IPS-NIHi7 (cell line): ENCODE measurements at regions not wholly inside any gene's neighbourhood (a gene's known extent, or its start where the extent isn't known, plus 50 kb on each side); places are given as distances from the start of the nearest gene placed in this dataset.
"Not testable (repeated sequence)": the region's sequence is repeated elsewhere in the genome, so short reads cannot be mapped to it uniquely, and the experiment has no call there.

ENCODE experiments used
- DNase-seq: peaks from one replicate; pipeline ENCODE4 v3.0.0; 2012; ENCODE audit warnings: mixed read lengths; ENCODE audit errors: extremely low spot score

DNA sequence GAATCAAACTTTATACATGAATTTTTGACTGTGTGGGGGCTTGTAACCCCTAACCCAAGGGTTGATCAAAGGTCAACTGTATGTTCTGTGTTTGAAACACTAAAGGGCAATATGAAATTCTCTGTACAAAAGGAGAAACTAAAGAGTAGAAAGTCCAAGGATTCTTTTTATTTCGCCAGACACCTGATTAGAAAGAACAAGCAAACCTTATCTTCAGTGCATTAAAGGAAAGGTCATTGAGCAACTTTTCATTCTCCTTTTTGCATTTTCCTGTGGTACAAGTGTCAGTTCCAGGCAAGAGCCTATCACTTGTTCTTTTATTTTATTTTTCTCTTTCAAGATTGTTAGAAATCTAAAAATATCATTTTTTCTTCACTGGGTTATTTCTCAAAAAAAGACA lies 430.1 kb upstream of the EPHA3 start:
- no peak for DNase-seq

GRCh38 chr3:88678747-88679146 lies 428.7 kb upstream of the EPHA3 start:
- peak; percentile 25 for DNase-seq

GRCh38 chr3:88690287-88690686 lies 417.1 kb upstream of the EPHA3 start:
- no peak for DNase-seq

DNA sequence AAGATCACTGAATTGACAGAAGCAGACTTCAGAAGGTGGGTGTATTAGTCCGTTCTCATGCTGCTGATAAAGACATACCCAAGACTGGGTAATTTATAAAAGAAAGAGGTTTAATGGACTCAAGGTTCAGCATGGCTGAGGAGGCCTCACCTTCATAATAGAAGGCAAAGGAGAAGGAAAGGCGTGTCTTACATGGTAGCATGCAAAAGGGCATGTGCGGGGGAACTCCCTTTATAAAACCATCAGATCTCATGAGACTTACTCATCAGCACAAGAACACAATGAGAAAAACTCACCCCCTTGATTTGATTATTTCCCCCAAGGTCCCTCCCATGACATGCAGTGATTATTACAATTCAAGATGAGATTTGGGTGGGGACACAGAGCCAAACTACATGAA lies 416.3 kb upstream of the EPHA3 start:
- no peak for DNase-seq

DNA sequence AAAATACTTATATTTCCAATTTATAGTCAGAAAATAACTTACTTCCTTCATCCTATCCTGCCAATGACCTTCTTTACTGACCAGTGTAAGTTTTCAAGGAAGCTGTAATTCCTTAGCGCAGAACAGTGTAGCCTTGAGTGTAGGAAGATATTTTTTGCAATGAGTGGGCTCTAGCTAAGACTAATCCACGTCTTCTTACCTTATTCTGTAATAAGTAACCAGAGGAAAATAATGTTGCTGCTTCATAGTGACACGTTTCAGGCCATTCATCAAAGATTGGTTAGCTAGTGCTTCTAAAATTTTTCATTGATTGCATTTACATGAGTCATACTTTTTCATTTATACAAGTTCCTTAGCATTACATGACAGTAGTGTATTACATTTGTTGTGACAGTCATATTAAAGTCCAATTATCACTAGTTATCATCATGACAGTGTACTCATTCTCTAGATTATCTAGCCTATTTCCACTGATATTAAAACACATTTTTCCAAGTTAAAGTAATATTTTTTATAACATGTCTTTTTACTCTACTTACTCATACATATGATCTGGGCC lies 403.8 kb upstream of the EPHA3 start:
- no peak for DNase-seq

- DNase-seq: no peak
Measured at GRCh38 chr3:88704338-88704737, 403.1 kb upstream of the EPHA3 start.

- DNase-seq: no peak
Measured at GRCh38 chr3:88707837-88708236, 399.6 kb upstream of the EPHA3 start.

GRCh38 chr3:88712552-88712951 lies 394.9 kb upstream of the EPHA3 start:
- no peak for DNase-seq

GRCh38 chr3:88713233-88713691 lies 394.2 kb upstream of the EPHA3 start:
- no peak for DNase-seq

- DNase-seq: no peak
Measured at GRCh38 chr3:88725440-88726165, 381.8 kb upstream of the EPHA3 start.

DNA sequence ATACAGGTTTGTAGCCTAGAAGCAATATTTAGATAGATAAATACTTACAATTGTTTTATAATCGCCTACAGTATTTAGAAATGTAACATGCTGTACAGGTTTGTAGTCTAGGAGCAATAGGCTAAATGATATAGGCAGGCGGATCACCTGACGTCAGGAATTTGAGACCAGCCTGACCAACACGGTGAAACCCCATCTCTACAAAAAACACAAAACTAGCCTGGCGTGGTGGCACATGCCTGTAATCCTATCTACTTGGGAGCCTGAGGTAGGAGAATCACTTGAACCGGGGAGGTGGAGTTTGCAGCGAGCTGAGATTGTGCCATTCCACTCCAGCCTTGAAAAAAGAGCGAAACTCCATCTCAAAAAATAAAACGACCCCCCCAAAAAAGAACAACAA lies 375.2 kb upstream of the EPHA3 start:
- no peak for DNase-seq

DNA sequence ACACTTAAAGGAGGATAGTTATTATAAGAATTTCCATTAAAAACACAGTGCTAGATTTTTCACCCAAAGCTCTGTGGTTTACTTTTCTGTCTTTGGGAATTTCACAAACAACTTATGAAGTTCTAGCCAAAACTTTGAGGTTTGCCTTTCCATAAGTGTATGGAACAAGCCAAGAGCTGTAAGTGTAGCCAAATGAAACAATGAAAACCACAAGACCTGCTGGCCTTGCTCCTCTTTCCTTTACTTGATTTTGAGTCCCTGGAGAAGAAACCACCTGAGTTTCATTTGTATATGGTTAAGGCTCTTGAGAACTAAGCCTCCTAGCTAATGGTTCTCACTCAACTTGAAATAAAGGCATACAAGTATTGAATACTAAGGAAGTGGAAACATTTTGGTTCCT lies 365.3 kb upstream of the EPHA3 start:
- no peak for DNase-seq

DNA sequence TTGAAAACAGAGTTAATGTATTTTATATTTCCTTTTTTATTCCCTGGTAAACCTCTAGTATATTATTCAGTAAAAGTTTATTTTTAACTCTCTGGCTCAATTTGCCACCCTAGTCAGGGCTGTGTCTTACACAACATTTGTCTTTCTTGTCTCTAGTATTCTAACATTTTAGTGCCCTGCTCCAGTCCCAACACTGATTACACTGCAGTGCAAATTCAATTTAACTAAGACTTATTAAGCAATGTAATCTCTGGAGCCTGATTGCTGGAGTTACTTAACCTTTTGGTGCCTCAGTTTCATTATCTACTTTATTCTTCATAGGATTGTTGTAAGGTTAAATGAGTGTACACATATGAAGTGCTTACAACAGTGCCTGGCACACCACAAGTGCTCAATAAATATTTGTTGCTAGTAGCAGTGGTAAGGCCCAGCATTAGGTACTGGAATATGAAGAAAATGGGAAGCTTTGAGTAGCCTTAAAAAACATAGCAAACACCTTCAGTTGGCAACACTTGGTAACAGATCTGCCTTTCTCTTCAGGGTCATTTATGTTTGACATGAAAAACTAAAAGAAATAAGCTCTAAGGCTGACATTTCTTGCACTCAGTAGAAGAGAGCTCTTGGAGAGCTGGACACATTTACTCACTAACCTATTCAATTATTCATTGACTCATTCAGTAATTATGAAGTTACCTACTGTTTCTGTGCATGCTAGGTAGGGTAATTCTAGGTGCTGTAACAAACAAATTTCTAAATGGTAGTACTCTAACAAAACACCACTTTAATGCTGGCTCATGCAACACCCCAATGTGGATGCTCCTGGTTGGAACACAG lies 364.5 kb upstream of the EPHA3 start:
- DNase-seq: no peak

- DNase-seq: no peak
Measured at GRCh38 chr3:88744896-88745295, 362.5 kb upstream of the EPHA3 start.

GRCh38 chr3:88747145-88747544 lies 360.3 kb upstream of the EPHA3 start:
- not testable (repeated sequence) for DNase-seq

- DNase-seq: no peak
Measured at GRCh38 chr3:88758676-88759075, 348.7 kb upstream of the EPHA3 start.

GRCh38 chr3:88767746-88768145 lies 339.7 kb upstream of the EPHA3 start:
- no peak for DNase-seq

DNA sequence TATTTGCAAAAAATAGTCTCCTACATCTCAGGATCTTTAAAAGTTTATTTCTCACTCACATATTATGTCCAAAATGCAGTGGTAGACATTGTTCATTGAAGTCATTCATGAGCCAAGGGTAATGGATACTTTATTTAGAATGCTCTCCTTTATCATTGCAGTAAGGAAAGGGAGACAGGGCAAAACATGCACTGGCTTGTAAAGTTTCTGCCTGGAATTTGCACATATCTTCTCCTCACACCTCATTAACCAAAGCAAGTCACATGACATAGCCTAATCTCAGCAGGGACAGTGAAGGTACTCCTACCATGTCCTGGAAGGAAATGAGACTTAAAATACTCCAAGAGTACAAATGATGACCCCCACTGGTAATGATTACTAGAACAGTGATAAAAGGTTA lies 333.7 kb upstream of the EPHA3 start:
- no peak for DNase-seq

DNA sequence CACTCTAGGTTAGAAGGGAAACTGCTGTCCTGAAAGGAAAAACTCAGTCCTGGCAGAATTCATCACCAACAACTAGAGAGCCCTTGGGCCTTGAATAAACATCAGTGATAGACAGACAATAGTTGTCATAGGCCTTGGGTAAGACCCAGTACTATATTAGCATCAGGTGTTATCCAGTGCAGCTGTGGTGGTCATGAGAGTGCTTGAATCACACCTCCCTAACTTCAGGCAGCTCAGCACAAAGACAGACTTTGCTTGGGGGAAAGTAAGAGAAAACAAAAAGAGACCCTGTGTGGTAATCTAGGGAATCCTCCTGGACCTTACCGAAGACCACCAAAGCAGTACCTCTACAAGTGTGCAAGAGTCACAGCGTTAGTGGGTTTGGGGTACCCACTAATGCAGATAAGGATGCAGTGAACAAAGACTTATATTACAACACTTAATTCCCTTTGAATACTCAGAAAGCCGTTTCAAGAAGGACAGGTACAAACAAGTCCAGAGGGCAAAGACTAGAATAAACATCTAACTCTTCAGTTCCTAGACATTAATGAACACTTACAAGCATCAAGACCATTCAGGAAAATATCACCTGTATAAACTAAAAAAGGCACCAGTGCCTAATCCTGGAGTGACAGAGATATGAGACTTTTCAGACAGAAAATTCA lies 332.3 kb upstream of the EPHA3 start:
- DNase-seq: no peak

DNA sequence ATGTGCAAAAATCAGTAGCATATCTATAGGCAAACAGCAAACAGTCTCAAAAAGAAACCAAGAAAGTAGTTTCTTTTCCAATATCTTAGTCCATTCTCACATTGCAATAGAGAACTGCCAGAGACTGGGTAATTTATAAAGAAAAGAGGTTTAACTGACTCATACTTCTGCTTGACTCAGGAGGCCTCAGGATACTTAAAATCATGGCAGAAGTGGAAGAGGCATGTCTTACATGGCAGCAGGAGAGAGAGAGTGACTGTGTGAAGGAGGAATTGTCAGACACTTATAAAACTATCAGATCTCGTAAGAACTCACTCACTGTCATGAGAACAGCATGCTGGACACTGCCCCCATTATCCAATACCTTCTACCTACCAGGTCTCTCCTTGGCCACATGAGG lies 327.9 kb upstream of the EPHA3 start:
- no peak for DNase-seq

GRCh38 chr3:88784925-88785324 lies 322.5 kb upstream of the EPHA3 start:
- DNase-seq: no peak

- no peak for DNase-seq
Measured at GRCh38 chr3:88785841-88786240, 321.6 kb upstream of the EPHA3 start.
